GM18861 (cell line): ENCODE measurements at regions not wholly inside any gene's neighbourhood (a gene's known extent, or its start where the extent isn't known, plus 50 kb on each side); places are given as distances from the start of the nearest gene placed in this dataset.

ENCODE experiments used
- ATAC-seq: cut with Tn5 transposase; IDR thresholded peaks from one replicate; pipeline ENCODE4 v1.9.1; 2021; ENCODE audit not compliant: unreplicated experiment

- ATAC-seq = no peak
Measured at GRCh38 chr10:44593952-44594351, 209.1 kb upstream of the CXCL12 start.

- no peak for ATAC-seq
Measured at GRCh38 chr10:44607116-44607515, 222.2 kb upstream of the CXCL12 start.

GRCh38 chr10:44618910-44619309, 234.0 kb upstream of the CXCL12 start:
- ATAC-seq = no peak

GRCh38 chr10:44619521-44619920, 234.6 kb upstream of the CXCL12 start:
- no peak for ATAC-seq

GRCh38 chr10:44619975-44620374, 235.1 kb upstream of the CXCL12 start:
- ATAC-seq = no peak

- no peak for ATAC-seq
Measured at GRCh38 chr10:44627591-44628354, 242.9 kb upstream of the CXCL12 start.

- ATAC-seq = no peak
Measured at GRCh38 chr10:44628921-44629320, 244.0 kb upstream of the CXCL12 start.

- no peak for ATAC-seq
Measured at GRCh38 chr10:44635176-44635575, 250.3 kb upstream of the CXCL12 start.

- no peak for ATAC-seq
Measured at GRCh38 chr10:44636625-44637024, 251.7 kb upstream of the CXCL12 start.

- no peak for ATAC-seq
Measured at GRCh38 chr10:44640429-44640828, 255.5 kb upstream of the CXCL12 start.

GRCh38 chr10:44647473-44647872, 262.6 kb upstream of the CXCL12 start:
- no peak for ATAC-seq

GRCh38 chr10:44647877-44648542, 263.1 kb upstream of the CXCL12 start:
- peak; percentile 94 for ATAC-seq

- no peak for ATAC-seq
Measured at GRCh38 chr10:44650691-44651661, 260.2 kb upstream of the TMEM72 start.

- no peak for ATAC-seq
Measured at GRCh38 chr10:44651834-44652233, 259.3 kb upstream of the TMEM72 start.

GRCh38 chr10:44659320-44659719, 251.8 kb upstream of the TMEM72 start:
- ATAC-seq = no peak

- ATAC-seq = no peak
Measured at GRCh38 chr10:44660271-44660670, 250.9 kb upstream of the TMEM72 start.

- no peak for ATAC-seq
Measured at GRCh38 chr10:44662051-44662450, 249.1 kb upstream of the TMEM72 start.

- ATAC-seq = no peak
Measured at GRCh38 chr10:44668336-44668735, 242.8 kb upstream of the TMEM72 start.

- no peak for ATAC-seq
Measured at GRCh38 chr10:44671319-44671718, 239.8 kb upstream of the TMEM72 start.

GRCh38 chr10:44673245-44673983, 237.7 kb upstream of the TMEM72 start:
- ATAC-seq = no peak
